ENCODE measurements at regions not wholly inside any gene's neighbourhood (a gene's known extent, or its start where the extent isn't known, plus 50 kb on each side); places are given as distances from the start of the nearest gene placed in this dataset.

- no peak for TF ChIP-seq CTCF (conservative IDR thresholded peaks at IDR 0.05 in 1 of 2, IDR thresholded peaks at IDR 0.05 in 1 of 2; ENCODE audit: low read depth in 1 of 2, low read length in 2 of 2)
- no peak for TF ChIP-seq EZH2 (IDR thresholded peaks at IDR 0.05; ENCODE audit: low read length, missing control alignments)
Measured at GRCh38 chr13:50740052-50740741, 103.3 kb downstream of the DLEU7 start.

Data from fibroblast of lung (primary cell).